ENCODE measurements at regions not wholly inside any gene's neighbourhood (a gene's known extent, or its start where the extent isn't known, plus 50 kb on each side); places are given as distances from the start of the nearest gene placed in this dataset.

GRCh38 chr7:51444936-51445335, 128.3 kb upstream of the COBL start:
- TF ChIP-seq CTCF (IDR thresholded peaks at IDR 0.05; ENCODE audit: insufficient read depth, low read depth, low read length) (no peak), EZH2 (IDR thresholded peaks at IDR 0.05; ENCODE audit: insufficient read depth, low read length) (no peak)

Data from astrocyte (in vitro differentiated cells and primary cell).